GM04504 (cell line): ENCODE measurements at regions not wholly inside any gene's neighbourhood (a gene's known extent, or its start where the extent isn't known, plus 50 kb on each side); places are given as distances from the start of the nearest gene placed in this dataset.
"Not testable (repeated sequence)": the region's sequence is repeated elsewhere in the genome, so short reads cannot be mapped to it uniquely, and the experiment has no call there.

Experiments used
- DNase-seq: peaks from one replicate; pipeline ENCODE4 v3.0.0-alpha.2; 2012; ENCODE audit warnings: low read depth

DNA sequence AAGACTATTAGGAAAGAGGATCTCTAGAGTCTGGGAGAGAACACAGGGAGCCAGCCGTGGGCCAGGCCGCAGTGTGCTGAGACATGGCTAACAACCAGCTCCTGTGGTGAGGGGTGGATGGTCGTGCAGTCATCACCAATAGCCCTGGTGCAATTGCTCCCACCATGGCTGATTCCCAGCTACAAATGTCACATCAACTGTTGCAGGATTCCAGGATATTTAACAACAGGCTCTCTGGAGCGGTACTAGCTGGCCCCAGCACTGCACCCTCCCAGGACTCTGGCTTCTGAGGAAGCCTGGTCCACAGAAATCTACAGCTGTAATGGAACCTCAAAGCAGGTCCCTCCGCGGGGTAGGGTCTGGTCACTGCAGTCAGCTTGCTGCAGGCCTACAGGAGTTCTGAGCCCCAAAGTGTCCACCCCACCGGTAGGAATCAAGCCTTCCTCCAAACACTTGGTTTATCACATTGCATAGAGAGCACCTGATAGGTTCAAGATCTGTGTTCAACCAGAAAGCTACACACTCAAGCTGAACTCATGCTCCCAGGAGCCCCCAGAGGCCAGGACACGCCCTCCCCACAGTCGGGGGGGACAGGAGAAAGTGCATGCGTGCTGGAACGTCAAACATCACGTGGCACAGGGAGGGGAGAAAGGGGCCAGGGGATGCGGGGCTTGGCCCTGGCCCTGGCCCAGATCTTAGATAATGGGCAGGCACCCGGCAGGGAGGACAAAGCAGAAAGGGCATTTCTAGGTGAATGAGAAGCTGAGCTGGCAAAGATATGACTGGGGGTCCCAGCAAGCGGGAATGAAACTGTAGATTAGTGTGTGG is 609.0 kb downstream of the TBC1D22A start:
- DNase-seq = no peak

DNA sequence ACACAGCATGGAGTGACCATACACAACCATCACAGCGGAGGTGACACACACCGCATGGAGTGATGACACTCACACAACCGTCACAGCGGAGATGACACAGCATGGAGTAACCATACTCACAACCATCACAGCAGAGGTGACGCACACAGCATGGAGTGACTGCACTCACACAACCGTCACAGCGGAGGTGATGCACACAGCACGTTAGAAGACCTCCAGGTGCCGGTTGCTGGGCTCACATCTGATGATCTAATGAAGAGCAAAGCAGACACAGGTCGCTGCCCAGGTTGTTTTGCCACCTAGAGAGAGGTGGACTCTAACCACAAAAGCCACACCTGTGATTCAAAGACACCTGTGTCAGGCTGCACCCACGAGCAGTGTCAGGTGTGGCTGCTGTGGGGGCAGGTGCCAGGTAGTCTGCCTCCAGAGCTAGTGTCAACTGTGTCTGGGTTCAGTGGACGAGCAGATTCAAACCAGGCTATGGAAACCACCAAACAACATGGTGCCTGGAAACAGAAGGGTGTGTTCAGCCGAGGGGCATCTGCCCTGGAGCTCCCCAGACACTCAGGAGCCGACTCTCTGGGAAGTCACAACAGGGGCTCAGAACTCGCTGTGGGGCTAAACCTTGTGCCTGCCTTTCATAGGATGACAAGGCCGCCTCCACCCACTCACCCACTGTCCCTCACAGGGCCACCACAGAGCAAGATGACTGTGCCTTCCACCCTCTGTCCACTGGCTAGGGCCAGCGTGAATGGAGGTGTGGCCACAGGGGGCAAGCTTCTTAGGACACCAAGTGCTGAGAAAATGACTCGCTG is 608.2 kb downstream of the TBC1D22A start:
- no peak for DNase-seq

DNA sequence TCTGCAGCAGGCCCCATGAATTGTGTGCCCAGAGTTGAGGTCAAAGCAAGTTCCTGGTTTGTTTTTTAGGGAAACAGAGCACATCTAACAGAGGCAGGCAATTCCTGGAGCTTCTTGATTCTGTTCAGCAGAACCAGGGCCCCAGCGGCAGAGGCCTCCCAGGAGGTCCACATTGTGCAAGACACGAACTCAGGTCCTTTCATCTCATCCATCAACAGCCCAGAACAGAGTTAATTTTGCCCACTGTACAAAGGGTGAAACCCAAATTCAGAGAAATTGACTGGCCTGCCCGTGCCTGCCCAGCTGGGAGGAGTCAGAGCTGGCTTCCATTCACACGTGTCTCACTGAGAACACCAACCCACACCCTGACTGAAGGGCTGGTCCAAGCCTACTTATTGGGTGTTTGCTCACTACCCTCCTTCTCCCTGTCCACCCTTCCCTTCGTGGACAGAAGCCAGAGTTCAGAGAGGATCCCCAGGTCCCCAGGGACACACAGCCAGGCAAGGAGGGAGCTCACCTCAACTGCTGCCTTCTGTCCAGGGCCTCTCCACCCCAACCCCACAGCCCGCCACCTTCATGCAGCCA is 607.1 kb downstream of the TBC1D22A start:
- DNase-seq = no peak

DNA sequence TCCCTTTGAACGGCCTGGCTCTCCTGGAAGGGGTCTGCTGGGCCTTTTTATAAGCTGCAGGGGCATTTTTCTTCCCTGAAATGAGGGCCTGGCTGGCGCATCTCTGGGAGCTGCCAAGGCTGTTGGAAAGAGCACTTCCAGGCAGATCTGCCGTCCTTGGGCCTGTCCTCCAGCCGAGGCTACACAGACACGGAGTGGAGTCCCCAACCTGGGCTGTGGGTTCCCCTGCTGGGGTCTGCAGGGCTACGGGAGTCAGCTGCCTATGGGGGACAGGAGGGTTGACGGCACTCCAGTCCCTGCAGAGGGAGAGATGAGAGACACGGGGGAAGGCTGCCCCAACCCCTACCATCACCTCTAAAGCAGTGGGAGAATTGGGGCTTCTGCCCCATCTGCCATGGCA is 606.6 kb downstream of the TBC1D22A start:
- DNase-seq = no peak

DNA sequence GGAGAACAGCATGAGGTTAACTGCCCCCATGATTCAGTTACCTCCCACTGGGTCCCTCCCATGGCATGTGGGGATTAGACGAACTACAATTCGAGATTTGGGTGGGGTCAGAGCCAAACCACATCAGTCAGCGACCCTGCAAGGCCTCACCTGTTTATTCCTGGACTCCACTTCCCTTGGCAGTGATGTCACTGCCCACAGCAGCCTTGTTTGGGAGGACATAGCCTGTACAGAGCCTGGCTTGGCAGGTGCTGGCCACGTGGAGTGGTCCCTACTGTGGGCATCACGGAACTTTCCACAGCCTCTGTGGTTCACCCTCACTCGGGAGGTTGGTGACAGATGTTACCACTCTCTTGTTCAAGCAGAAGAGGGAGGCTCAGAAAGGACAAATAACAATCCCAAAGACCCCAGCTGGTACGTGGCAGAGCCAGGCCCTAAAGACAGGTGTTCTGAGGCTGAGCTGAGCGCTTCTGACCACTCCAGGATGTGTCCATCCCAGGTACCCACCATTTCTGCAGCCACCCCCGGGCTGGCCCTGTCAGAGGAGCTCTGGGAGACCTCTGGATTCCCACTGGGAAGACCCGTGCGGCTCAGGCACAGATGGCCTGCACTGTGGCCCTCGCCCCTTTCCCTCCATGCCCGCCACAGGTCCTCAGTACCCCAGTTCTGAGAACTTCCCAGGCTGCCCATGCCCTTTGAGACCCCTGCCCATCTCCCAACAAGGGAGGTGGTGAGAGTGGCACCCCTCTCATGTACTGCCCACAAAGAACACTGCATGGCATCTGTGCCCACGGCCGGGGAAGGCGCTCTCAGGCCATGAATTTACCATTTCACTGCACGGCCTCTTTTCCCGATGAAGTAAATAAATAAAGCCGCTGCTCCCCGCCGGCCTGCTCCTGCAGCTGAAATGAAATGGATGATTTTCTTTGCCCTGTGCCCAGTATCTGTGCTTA is 605.8 kb downstream of the TBC1D22A start:
- no peak for DNase-seq

DNA sequence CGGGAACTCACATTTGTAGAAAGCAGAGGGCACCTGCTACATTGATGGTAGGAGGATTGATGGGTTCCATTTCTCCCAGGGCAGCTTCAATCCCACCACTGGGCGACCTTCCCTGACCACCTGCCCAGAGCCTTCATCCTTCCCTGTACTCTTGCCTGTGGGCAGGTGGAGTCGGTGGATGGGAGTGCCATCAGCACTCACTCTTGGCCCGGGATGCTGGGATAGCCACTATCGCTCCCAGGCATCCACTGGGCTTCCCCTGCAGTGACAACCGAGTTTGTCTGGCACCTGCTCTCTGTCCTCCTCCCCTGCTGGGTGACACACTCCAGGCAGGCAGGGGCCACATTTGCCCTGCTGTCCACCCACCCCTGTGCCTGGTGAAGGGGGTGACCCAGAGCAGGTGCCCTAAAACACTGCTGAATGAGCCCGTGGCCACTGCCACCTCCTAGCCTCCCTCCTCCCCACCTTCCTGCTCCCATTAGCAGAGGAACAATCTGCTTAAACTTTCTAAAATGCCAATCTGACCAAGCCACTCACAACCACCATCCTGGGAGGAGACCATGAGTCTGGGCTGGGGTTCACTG is 604.7 kb downstream of the TBC1D22A start:
- no peak for DNase-seq

DNA sequence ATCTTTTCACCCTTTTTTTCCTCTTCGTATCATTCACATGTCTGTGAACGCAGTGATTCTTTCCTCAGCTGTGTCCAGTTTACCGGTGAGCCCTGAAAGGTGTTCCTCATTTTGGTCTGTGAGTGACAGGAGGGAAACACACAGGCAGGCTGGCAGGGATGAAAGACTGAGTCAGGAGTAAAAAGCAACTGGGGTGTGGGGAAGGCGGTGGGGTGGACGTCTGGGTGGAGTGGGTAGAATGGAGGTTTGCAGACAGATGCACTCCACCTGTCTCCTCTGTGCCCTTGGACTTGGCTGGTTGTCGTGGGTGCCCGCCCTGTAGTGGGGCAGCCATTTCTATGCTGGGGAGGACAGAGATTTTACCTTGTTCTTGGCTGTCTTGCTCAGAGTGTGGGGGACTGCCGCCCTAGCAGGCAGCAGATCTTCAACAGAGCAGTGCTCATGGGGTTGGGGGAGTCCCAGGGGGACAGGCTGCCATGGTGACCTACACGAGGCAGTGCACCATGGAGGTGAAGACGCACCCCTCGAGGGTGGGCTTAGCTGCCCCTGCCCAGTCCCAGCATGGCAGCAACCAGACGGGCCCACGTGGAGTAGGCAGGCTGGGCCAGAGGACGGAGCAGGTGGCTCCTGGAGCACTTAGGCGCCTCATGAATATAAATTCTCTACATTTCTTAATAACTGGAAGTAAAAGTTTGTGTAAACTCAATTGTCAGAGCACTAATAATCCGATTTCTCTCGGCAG is 603.7 kb downstream of the TBC1D22A start:
- DNase-seq = no peak

DNA sequence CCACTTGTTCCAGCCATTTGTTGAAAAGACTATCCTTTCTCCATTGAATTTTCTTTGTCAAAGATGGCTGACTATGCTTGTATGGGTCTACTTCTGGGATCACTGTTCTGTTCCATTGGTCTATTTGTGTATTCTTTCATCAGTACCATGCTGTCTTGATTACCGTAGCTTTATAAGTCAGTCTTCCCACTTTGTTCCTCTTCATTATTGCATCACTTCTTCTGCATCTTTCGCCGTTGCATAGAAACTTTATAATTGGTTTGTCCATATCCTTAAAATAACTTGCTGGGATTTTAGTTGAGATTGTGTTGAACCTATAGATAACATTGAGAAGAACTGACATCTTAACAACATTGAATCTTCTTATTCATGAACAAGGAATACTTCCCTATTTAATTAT is 598.8 kb downstream of the TBC1D22A start:
- no peak for DNase-seq

DNA sequence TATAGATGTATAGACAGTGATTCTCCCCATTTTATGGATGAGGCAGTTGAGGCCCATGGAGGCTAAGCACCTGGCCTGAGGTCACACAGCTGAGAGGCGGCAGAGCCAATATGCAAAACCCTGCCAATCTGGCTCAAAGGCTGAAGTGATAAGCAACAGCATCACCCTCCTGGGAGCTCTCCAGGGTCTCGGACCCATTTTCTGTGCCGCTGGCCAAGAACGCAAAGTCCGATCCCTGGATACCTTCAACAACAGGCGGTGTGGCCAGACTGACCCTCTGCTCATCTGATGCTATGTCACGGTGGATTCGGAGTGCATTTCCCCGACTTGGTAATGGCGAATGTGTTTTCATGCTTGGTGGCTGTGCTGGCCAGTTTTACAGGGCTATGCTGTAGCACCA is 595.0 kb downstream of the TBC1D22A start:
- DNase-seq = no peak

DNA sequence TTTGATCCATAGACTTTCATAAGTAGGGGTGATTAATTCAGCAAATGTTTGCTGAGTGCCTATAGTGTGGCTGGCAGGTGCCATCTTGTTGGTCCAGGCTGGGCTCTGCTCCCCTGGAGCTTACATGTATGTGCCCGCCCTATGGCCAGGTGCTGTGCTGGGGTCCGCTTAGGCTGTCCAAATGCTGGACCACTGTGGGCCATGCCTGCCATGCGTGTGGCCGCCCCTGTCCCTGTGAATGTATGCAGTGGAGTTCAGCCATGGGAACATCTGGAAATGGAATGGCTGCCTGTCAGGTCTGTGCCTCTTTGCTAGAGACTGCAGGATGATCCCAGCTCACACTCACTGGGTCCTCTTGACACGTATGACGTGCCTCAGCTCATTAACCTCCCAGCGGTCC is 594.6 kb downstream of the TBC1D22A start:
- DNase-seq = no peak

DNA sequence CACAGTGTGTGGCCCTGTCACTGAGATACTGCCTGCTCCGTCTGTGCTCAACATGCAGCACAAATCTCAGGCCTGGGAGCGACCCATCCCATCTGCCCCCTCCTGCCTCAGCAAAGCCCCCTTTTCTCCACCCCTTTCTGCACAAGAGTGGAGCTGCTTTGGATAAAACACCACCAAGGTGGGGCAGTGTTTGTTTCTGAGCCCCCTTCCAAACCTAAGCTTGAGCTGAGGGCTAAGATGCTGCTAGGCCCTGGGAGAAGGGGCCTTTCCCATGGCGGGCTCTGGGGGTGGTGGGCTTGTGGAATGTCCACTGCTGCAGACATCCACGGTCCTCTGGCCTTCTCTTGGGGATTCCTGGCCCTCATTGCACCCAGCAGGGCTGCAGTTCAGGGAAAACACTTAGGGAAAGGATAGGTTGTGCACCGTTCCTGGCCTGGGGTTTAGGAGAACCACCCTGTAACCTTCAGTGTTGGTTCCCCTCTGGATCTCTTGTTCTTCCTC is 594.1 kb downstream of the TBC1D22A start:
- DNase-seq = no peak

DNA sequence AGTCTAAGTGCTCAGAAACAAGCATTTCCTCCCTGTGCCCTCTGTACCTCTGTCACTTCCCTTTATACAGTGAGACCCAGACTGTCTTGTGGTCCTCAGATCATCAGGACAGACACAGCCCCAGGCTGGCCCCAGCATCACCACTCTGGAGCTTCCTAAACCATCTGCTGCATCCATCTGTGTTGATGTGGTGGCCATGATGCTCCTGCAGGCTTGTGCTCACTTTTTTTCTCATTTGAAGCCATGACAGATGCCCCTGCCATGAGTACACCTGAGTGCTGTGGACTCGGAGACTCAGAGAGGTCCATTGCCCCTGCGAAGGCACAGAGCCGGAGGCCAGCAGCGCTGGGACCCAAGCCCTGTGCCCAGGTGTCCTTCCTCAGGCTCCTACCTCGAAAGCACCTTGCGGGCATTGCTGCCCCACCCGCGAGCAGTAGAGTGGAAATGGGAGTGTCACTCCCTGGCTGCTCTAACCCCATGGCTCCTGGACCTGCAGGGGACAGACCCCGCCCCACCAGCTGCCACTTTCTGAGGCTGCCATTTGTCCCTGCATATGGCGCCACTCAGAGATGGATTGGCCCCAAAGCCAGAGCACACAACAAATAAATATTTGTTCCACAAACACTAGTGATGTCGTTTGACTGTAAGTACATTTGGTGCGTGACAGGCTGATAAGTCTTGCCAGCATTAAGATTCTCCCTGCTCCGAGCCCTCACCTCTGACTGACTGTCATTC is 593.5 kb downstream of the TBC1D22A start:
- no peak for DNase-seq

DNA sequence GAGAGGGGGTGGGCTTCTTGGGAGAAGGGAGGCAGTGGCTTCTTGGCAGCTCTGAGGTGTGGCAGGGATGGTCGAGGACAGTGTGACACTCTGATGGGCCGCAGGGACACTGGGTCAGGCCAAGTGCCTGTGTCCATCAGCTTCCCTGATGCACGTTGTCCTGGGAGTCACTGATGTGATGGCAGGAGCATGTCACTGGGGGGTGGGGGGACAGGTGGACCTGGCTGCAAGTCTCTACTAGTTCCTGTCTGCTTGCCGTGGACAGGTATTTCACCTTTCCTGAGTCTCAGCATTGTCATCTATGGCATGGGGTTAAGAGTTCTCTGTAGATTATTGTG is 592.9 kb downstream of the TBC1D22A start:
- no peak for DNase-seq

DNA sequence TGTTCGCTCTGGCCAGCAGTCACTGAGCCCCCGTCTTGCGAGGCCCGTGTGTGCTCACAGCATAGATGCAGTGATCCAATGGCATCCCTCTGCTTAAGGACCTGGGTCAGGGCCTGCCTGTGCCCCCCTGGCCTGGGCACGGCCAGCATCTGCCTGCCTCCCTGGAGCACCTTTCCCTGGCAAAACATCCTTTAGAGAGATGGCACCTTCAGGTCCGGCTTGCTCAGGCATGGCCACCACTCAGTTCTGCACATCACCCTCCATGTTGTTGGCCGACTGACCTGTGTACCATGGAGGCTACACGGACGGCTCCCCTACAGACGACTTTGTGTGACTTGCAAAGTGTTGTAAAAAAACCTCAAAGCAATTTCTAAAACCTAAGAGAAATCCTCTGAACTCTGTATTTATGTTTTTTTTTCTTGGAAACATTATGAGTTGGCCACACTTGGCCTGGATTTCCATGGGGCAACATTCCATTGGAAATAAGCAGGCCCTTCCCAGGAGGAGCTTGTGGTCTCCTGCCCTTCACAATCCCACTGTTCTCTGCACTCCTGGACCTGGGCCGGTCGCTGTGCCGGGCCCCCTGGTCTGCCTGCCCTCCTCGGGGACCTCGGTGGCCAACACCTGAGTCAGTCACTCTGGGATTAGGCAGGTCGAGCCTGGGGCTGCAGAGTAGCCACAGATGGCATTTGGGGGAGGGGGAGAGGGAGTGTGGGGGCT is 592.4 kb downstream of the TBC1D22A start:
- no peak for DNase-seq

DNA sequence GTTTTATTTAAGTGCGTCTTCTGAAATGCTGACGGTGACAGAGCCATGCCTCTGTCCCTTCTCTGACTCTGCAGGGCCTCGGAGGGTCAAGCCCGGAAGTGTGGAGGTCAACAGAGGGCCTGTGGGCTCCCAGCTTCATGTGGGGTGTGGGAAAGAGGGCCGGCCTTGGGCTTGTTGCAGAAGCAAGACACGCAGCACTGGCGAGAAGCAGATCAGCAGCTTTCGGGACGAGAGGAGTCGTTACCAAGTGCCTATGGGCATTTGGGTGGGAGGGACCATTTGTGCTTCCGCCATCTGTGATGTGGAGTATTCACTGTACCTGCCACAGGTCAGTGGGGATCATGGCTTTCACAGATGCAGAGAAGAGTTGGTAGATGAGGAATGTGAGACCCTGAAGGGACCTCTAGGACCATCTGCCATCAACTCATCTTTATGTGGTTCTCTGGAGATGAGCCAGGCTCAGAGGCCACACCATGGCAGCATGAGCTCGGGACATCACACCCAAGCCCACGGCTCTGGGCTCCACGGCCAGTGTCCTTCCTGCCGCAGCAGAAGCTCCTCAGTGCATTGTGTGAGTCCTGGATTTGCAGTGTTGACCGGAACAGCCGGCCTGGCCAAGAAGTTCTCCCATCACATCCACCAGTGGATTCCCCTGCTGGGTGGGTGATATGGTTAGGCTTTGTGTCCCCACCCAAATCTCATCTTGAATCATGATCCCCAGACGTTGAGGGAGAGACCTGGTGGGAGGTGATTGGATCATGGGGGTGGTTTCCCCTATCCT is 590.7 kb downstream of the TBC1D22A start:
- DNase-seq = no peak

DNA sequence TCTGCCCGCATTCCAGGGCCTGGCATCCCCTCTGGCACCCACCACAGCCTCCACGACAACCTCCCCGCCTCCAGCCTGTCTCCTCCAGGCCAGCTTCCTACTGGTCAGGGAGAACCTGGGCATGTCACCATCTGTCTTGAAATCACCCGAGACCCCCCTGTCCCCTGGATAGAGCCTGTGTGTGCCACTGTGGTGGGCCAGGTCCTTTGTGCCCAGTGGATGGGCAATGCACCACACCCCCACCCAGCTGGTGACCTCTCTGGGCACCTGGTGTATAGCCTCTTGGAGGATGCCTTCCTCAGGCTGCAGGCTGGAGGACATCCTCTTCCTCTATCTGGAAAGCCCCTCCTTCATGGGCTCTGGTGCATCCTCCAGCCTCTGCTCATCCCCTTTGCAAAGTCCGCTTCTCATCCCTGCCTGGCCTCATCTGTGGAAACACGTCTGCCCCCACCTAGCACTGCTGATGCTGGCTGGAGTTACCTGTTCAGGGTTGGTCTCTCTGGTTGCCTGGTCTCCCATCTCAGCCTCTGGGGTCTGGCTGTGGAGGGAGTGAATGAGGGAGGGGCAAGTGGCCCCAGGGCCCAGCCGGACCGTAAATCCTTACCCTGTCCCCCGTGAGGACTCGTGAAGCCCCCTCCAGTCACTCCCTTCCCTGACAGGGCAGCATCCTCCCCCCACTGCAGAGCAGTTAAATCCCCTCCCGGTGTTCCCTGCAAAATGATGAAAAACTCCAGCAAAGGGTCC is 589.6 kb downstream of the TBC1D22A start:
- DNase-seq = no peak

DNA sequence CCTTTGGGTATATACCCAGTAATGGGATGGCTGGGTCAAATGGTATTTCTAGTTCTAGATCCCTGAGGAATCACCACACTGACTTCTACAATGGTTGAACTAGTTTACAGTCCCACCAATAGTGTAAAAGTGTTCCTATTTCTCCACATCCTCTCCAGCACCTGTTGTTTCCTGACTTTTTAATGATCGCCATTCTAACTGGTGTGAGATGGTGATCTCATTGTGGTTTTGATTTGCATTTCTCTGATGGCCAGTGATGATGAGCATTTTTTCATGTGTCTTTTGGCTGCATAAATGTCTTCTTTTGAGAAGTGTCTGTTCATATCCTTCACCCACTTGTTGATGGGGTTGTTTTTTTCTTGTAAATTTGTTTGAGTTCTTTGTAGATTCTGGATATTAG is 583.8 kb downstream of the TBC1D22A start:
- DNase-seq = not testable (repeated sequence)

DNA sequence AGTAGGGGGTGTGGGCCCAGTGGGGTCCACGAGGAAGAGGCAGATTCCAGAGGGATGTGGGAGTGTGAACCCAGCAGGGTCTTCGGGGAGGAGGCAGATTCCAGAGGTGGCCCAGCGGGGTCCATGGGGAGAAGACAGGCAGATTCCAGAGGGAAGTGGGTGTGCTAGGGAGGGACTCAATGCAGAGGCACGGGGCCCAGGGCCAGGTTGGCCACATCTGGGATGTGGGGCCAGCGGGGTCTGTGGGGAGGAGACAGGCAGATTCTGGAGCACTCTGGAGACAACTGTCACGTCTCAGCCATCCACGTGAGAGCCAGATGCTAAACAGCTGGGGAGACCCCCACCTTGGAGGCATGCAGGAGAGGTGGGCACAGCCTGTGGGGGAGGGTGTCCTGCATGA is 582.6 kb downstream of the TBC1D22A start:
- no peak for DNase-seq
